ENCODE measurements at regions not wholly inside any gene's neighbourhood (a gene's known extent, or its start where the extent isn't known, plus 50 kb on each side); places are given as distances from the start of the nearest gene placed in this dataset.

- TF ChIP-seq CTCF (IDR thresholded peaks at IDR 0.05) (no peak), SIN3A (IDR thresholded peaks at IDR 0.05; ENCODE audit: borderline replicate concordance, insufficient read depth, low read depth, low read length) (no peak), POLR2AphosphoS5 (IDR thresholded peaks at IDR 0.05; ENCODE audit: low read depth, low read length) (no peak)
- TF ChIP-seq, protein P1, sequence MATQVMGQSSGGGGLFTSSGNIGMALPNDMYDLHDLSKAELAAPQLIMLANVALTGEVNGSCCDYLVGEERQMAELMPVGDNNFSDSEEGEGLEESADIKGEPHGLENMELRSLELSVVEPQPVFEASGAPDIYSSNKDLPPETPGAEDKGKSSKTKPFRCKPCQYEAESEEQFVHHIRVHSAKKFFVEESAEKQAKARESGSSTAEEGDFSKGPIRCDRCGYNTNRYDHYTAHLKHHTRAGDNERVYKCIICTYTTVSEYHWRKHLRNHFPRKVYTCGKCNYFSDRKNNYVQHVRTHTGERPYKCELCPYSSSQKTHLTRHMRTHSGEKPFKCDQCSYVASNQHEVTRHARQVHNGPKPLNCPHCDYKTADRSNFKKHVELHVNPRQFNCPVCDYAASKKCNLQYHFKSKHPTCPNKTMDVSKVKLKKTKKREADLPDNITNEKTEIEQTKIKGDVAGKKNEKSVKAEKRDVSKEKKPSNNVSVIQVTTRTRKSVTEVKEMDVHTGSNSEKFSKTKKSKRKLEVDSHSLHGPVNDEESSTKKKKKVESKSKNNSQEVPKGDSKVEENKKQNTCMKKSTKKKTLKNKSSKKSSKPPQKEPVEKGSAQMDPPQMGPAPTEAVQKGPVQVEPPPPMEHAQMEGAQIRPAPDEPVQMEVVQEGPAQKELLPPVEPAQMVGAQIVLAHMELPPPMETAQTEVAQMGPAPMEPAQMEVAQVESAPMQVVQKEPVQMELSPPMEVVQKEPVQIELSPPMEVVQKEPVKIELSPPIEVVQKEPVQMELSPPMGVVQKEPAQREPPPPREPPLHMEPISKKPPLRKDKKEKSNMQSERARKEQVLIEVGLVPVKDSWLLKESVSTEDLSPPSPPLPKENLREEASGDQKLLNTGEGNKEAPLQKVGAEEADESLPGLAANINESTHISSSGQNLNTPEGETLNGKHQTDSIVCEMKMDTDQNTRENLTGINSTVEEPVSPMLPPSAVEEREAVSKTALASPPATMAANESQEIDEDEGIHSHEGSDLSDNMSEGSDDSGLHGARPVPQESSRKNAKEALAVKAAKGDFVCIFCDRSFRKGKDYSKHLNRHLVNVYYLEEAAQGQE (IDR thresholded peaks at IDR 0.05; ENCODE audit: insufficient read depth in 1 of 2, low read depth in 2 of 2, low read length in 1 of 2) = no peak
Observed at GRCh38 chr12:11991604-11992003, 79.1 kb upstream of the BCL2L14 start.

All from Panc1 (cell line).